Cardiac fibroblast (primary cell): ENCODE measurements at regions not wholly inside any gene's neighbourhood (a gene's known extent, or its start where the extent isn't known, plus 50 kb on each side); places are given as distances from the start of the nearest gene placed in this dataset.

Experiments used
- DNase-seq, 2 donors: peaks; one replicate each; pipeline versions ENCODE4 v3.0.0 to v3.0.0-alpha.2; 2010; ENCODE audit warnings: low read depth in 2 of 2
- H3K4me3 ChIP-seq, 2 donors: replicated peaks in 1 of 2; 1 replicate in 1 of 2; 2 replicates in 1 of 2; pipeline ENCODE4 v1.5.1; 2011; ENCODE audit warnings: low read depth in 2 of 2, low read length in 2 of 2, mild to moderate bottlenecking in 2 of 2, moderate library complexity in 1 of 2
- CTCF ChIP-seq: IDR thresholded peaks from one replicate; pipeline ENCODE4 v1.5.1; 2011; ENCODE audit warnings: low read depth, mild to moderate bottlenecking, low read length, inconsistent platforms

- H3K4me3 ChIP-seq: no peak overlapping the region
- DNase-seq: no peak
- no peak for TF ChIP-seq CTCF
Observed at GRCh38 chr5:126716861-126717260, 60.1 kb upstream of the LMNB1 start.

GRCh38 chr5:126718236-126718868 is 58.6 kb upstream of the LMNB1 start:
- no peak for DNase-seq
- no peak overlapping the region for H3K4me3 ChIP-seq
- no peak for TF ChIP-seq CTCF

GRCh38 chr5:126720369-126720768 is 56.6 kb upstream of the LMNB1 start:
- H3K4me3 ChIP-seq: no peak overlapping the region
- no peak for DNase-seq
- TF ChIP-seq CTCF: no peak

GRCh38 chr5:126723643-126724042 is 53.3 kb upstream of the LMNB1 start:
- peak in 1 of 2 donors; percentile 48 for DNase-seq
- TF ChIP-seq CTCF: no peak

More at GRCh38 chr5:126723643-126724042, 53.3 kb upstream of the LMNB1 start:
- no peak overlapping the region for H3K4me3 ChIP-seq
